Cardiac muscle cell (in vitro differentiated cells and primary cell): ENCODE measurements at regions not wholly inside any gene's neighbourhood (a gene's known extent, or its start where the extent isn't known, plus 50 kb on each side); places are given as distances from the start of the nearest gene placed in this dataset.
"Not testable (repeated sequence)": the region's sequence is repeated elsewhere in the genome, so short reads cannot be mapped to it uniquely, and the experiment has no call there.

ENCODE experiments used
- DNase-seq, 2 donors: peaks; one replicate each; pipeline versions ENCODE4 v3.0.0 to v3.0.0-alpha.2; 2010 to 2017; ENCODE audit warnings: low read depth in 1 of 2, low spot score in 1 of 2
- H3K27ac ChIP-seq: fragments of 200-600 bp; sonication (generic); 2 replicates; pipeline ENCODE4 v1.5.1; 2016
- H3K27me3 ChIP-seq: fragments of 200-600 bp; sonication (generic); 2 replicates; pipeline ENCODE4 v1.6.0; 2016; ENCODE audit warnings: control low read depth
- H3K36me3 ChIP-seq: fragments of 200-600 bp; sonication (generic); 2 replicates; pipeline ENCODE4 v1.5.1; 2016; ENCODE audit warnings: control low read depth
- H3K4me1 ChIP-seq: fragments of 200-600 bp; sonication (generic); 2 replicates; pipeline ENCODE4 v1.8.1; 2017; ENCODE audit warnings: low read depth, mild to moderate bottlenecking, mixed run types
- H3K4me3 ChIP-seq: fragments of 200-600 bp; sonication (generic); 2 replicates; pipeline ENCODE4 v1.5.1; 2016; ENCODE audit warnings: mild to moderate bottlenecking
- H3K9me3 ChIP-seq: fragments of 200-600 bp; sonication (generic); 2 replicates; pipeline ENCODE4 v1.5.1; 2017; ENCODE audit warnings: low read depth, mild to moderate bottlenecking, control low read depth
- CTCF ChIP-seq: IDR thresholded peaks from 2 replicates; pipeline ENCODE4 v1.5.1; 2012; ENCODE audit warnings: low read depth, mild to moderate bottlenecking, low read length

- Histone ChIP-seq H3K27me3 (no peaks in the 10 kb centered on the region), H3K36me3 (no peaks in the 10 kb centered on the region), H3K4me1 (no peaks in the 10 kb centered on the region), H3K9me3 (no peaks in the 10 kb centered on the region), H3K27ac (no peak overlapping the region), H3K4me3 (no peak overlapping the region)
- no peak for DNase-seq
- TF ChIP-seq CTCF = no peak
These were observed 134.5 kb upstream of the KCNE2 start for GRCh38 chr21:34229353-34229752.

GRCh38 chr21:34233741-34234140, 130.1 kb upstream of the KCNE2 start:
- not testable (repeated sequence) for H3K9me3 ChIP-seq, DNase-seq, H3K27me3 ChIP-seq, H3K27ac ChIP-seq, H3K36me3 ChIP-seq, H3K4me3 ChIP-seq, H3K4me1 ChIP-seq

GRCh38 chr21:34235514-34235913, 128.3 kb upstream of the KCNE2 start:
- no peaks in the 10 kb centered on the region for H3K4me1 ChIP-seq
- TF ChIP-seq CTCF = no peak
- H3K27me3 ChIP-seq = no peaks in the 10 kb centered on the region
- no peak overlapping the region for H3K27ac ChIP-seq
- no peak for DNase-seq
- no peaks in the 10 kb centered on the region for H3K9me3 ChIP-seq
- no peak overlapping the region for H3K4me3 ChIP-seq
- H3K36me3 ChIP-seq = no peaks in the 10 kb centered on the region

- TF ChIP-seq CTCF = no peak
- H3K9me3 ChIP-seq = no peaks in the 10 kb centered on the region
These were observed 120.8 kb upstream of the KCNE2 start for GRCh38 chr21:34242973-34243372.

GRCh38 chr21:34243562-34243961, 120.2 kb upstream of the KCNE2 start:
- TF ChIP-seq CTCF = peak; percentile 61
- Histone ChIP-seq H3K9me3 (no peaks in the 10 kb centered on the region), H3K27ac (no peak overlapping the region), H3K36me3 (no peaks in the 10 kb centered on the region), H3K4me1 (no peaks in the 10 kb centered on the region), H3K27me3 (no peaks in the 10 kb centered on the region), H3K4me3 (no peak overlapping the region)
- DNase-seq = peak; percentile 45 to 51

More at GRCh38 chr21:34242973-34243372, 120.8 kb upstream of the KCNE2 start:
- Histone ChIP-seq H3K4me3 (no peak overlapping the region), H3K4me1 (no peaks in the 10 kb centered on the region), H3K27me3 (no peaks in the 10 kb centered on the region), H3K27ac (no peak overlapping the region), H3K36me3 (no peaks in the 10 kb centered on the region)
- DNase-seq = no peak

- no peak for TF ChIP-seq CTCF
- Histone ChIP-seq H3K36me3 (no peaks in the 10 kb centered on the region), H3K27ac (no peak overlapping the region), H3K4me1 (no peaks in the 10 kb centered on the region), H3K27me3 (no peaks in the 10 kb centered on the region), H3K4me3 (no peak overlapping the region), H3K9me3 (no peaks in the 10 kb centered on the region)
- DNase-seq = no peak
These were observed 111.1 kb upstream of the KCNE2 start for GRCh38 chr21:34252751-34253150.
